ENCODE measurements at regions not wholly inside any gene's neighbourhood (a gene's known extent, or its start where the extent isn't known, plus 50 kb on each side); places are given as distances from the start of the nearest gene placed in this dataset.

DNA sequence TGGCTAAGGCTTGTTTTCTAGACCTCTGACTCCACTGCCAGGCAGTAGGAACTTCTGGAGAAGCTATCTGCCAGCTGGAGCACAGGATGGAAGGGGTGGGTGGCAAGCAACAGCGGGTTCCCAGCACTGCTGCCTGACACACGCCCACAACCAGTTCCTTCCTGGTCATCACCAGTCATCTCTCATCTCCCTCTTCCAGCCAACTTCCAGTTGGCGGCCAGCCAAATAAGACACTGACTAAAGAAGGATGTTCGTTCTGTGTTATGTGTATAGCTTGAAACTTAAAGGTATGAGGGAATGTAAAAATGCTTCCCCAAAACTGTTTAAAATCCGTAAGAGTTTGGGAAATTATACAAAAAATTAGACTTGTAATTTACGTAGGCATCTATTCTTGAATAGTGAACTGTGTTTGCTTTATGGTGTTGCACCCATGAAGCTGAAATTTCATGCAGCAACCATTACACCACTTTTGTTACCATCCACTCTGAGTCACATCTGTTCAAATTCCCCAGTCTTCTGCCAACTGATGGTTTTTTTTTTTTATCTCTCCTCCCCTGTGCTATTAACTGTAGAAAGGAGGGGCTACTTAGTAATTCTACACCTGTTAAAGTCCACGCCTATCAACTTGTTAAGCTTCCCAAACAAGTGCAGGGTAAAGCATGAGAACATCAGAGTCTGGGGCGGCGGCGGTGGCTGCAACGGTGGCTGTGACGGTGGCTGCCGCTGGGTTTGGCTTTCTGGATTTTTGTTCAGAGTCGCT is 86.2 kb upstream of the FRY start:
- TF ChIP-seq CTCF (IDR thresholded peaks at IDR 0.05; ENCODE audit: low read depth, low read length) (no peak), POLR2A (IDR thresholded peaks at IDR 0.05; ENCODE audit: extremely low read depth, insufficient read length) (no peak)

All from NB4 (cell line).